HEK293 (cell line): ENCODE measurements at regions not wholly inside any gene's neighbourhood (a gene's known extent, or its start where the extent isn't known, plus 50 kb on each side); places are given as distances from the start of the nearest gene placed in this dataset.
A peak's percentile ranks its signal among the peaks of the same experiment; 100 is the strongest.

ENCODE experiments used
- CTCF ChIA-PET: fragments of 350-600 bp; formaldehyde crosslinking; extraction: SDS; loops from one replicate; lab custom pipeline; 2021; ENCODE audit warnings: antibody characterized with exemption; lab: Yijun Ruan, JAX
- POLR2A ChIA-PET: fragments of 300-600 bp; formaldehyde crosslinking; extraction: SDS; loops from one replicate; lab custom pipeline; 2020; ENCODE audit warnings: antibody characterized with exemption, inconsistent platforms; lab: Yijun Ruan, JAX
- H3K27ac ChIP-seq: fragments of 200-500 bp; sonication (Bioruptor generic); 2 replicates; pipeline ENCODE4 v1.5.1; 2014; ENCODE audit warnings: low read depth, low read length, control low read depth, inconsistent platforms; ENCODE audit errors: extremely low read depth
- H3K36me3 ChIP-seq, 2 experiments: fragments of 200-500 bp in 1 of 2; sonication (Bioruptor generic) in 1 of 2; 1 replicate in 1 of 2; 2 replicates in 1 of 2; pipeline ENCODE4 v1.5.1; 2014 to 2017; ENCODE audit warnings: inconsistent platforms in 2 of 2, low read length in 2 of 2; ENCODE audit not compliant: control insufficient read depth in 2 of 2, insufficient read depth in 1 of 2
- H3K4me1 ChIP-seq: fragments of 200-500 bp; sonication (Bioruptor generic); 2 replicates; pipeline ENCODE4 v1.5.1; 2014; ENCODE audit warnings: mild to moderate bottlenecking, low read length, inconsistent platforms; ENCODE audit not compliant: control insufficient read depth, insufficient read depth
- H3K4me3 ChIP-seq: 2 replicates; pipeline ENCODE4 v1.5.1; 2011; ENCODE audit warnings: low read depth, mild to moderate bottlenecking, control low read depth, low read length, moderate library complexity
- H3K9me3 ChIP-seq: fragments of 200-500 bp; sonication (Bioruptor generic); 2 replicates; pipeline ENCODE4 v1.5.1; 2014; ENCODE audit warnings: low read depth, low read length, inconsistent platforms; ENCODE audit not compliant: control insufficient read depth, insufficient read depth
- BCL11B ChIP-seq: fragments of 450-650 bp; formaldehyde crosslinking; IDR thresholded peaks from 2 replicates; pipeline ENCODE4 v1.5.1; 2016; ENCODE audit warnings: low read depth, missing biosample characterization, missing genetic modification characterization
- EGR2 ChIP-seq: fragments of 450-650 bp; formaldehyde crosslinking; IDR thresholded peaks from 2 replicates; pipeline ENCODE4 v1.5.1; 2016; ENCODE audit warnings: low read depth, missing biosample characterization, missing genetic modification characterization
- GLIS1 ChIP-seq: fragments of 450-650 bp; formaldehyde crosslinking; IDR thresholded peaks from 2 replicates; pipeline ENCODE4 v1.5.1; 2016; ENCODE audit warnings: missing biosample characterization, missing genetic modification characterization
- GLIS2 ChIP-seq: fragments of 450-650 bp; formaldehyde crosslinking; IDR thresholded peaks from 2 replicates; pipeline ENCODE4 v1.5.1; 2016; ENCODE audit warnings: missing biosample characterization, missing genetic modification characterization
- KLF10 ChIP-seq: fragments of 450-650 bp; IDR thresholded peaks from 2 replicates; pipeline ENCODE4 v1.5.1; 2018; ENCODE audit warnings: missing biosample characterization, mild to moderate bottlenecking, missing genetic modification characterization
- SCRT1 ChIP-seq: fragments of 450-650 bp; formaldehyde crosslinking; IDR thresholded peaks from 2 replicates; pipeline ENCODE4 v1.5.1; 2016; ENCODE audit warnings: missing biosample characterization, missing genetic modification characterization, borderline replicate concordance
- SP3 ChIP-seq: fragments of 450-650 bp; formaldehyde crosslinking; IDR thresholded peaks from 2 replicates; pipeline ENCODE4 v1.5.1; 2016; ENCODE audit warnings: missing biosample characterization, missing genetic modification characterization
- SP7 ChIP-seq: fragments of 450-650 bp; formaldehyde crosslinking; IDR thresholded peaks from 2 replicates; pipeline ENCODE4 v1.5.1; 2016; ENCODE audit warnings: missing biosample characterization, missing genetic modification characterization
- ZBTB48 ChIP-seq: fragments of 450-650 bp; formaldehyde crosslinking; IDR thresholded peaks from 2 replicates; pipeline ENCODE4 v1.5.1; 2016; ENCODE audit warnings: missing biosample characterization, missing genetic modification characterization
- ZFHX2 ChIP-seq: fragments of 450-650 bp; formaldehyde crosslinking; conservative IDR thresholded peaks from 2 replicates; pipeline ENCODE4 v1.5.1; 2016; ENCODE audit warnings: missing biosample characterization, missing genetic modification characterization
- ZFP3 ChIP-seq: fragments of 450-650 bp; formaldehyde crosslinking; IDR thresholded peaks from 2 replicates; pipeline ENCODE4 v1.5.1; 2016; ENCODE audit warnings: low read depth, missing biosample characterization, missing genetic modification characterization
- ZNF121 ChIP-seq: fragments of 450-650 bp; formaldehyde crosslinking; IDR thresholded peaks from 2 replicates; pipeline ENCODE4 v1.5.1; 2016; ENCODE audit warnings: missing biosample characterization, missing genetic modification characterization
- ZNF248 ChIP-seq: fragments of 450-650 bp; formaldehyde crosslinking; IDR thresholded peaks from 2 replicates; pipeline ENCODE4 v1.5.1; 2017; ENCODE audit warnings: missing biosample characterization, missing genetic modification characterization
- ZNF311 ChIP-seq: fragments of 450-650 bp; formaldehyde crosslinking; IDR thresholded peaks from 2 replicates; pipeline ENCODE4 v1.5.1; 2017; ENCODE audit warnings: missing biosample characterization, missing genetic modification characterization, borderline replicate concordance
- ZNF350 ChIP-seq: fragments of 450-650 bp; formaldehyde crosslinking; IDR thresholded peaks from 2 replicates; pipeline ENCODE4 v1.5.0; 2017; ENCODE audit warnings: missing biosample characterization, mild to moderate bottlenecking, missing genetic modification characterization
- ZNF37A ChIP-seq: fragments of 450-650 bp; IDR thresholded peaks from 2 replicates; pipeline ENCODE4 v1.5.1; 2018; ENCODE audit warnings: missing biosample characterization, missing genetic modification characterization
- ZNF426 ChIP-seq: fragments of 450-650 bp; formaldehyde crosslinking; IDR thresholded peaks from 2 replicates; pipeline ENCODE4 v1.5.1; 2017; ENCODE audit warnings: missing biosample characterization, missing genetic modification characterization, mild to moderate bottlenecking, inconsistent platforms, moderate library complexity
- ZNF600 ChIP-seq: fragments of 450-650 bp; formaldehyde crosslinking; IDR thresholded peaks from 2 replicates; pipeline ENCODE4 v1.5.1; 2016; ENCODE audit warnings: missing biosample characterization, missing genetic modification characterization
- ZNF629 ChIP-seq: fragments of 450-650 bp; formaldehyde crosslinking; IDR thresholded peaks from 2 replicates; pipeline ENCODE4 v1.5.1; 2017; ENCODE audit warnings: missing biosample characterization, missing genetic modification characterization
- ZNF654 ChIP-seq: fragments of 450-650 bp; formaldehyde crosslinking; IDR thresholded peaks from 2 replicates; pipeline ENCODE4 v1.5.1; 2016; ENCODE audit warnings: low read depth, missing biosample characterization, missing genetic modification characterization
- TF ChIP-seq, protein P1 (sequence below): fragments of 450-650 bp; formaldehyde crosslinking; optimal IDR thresholded peaks from 2 replicates; pipeline ENCODE3; 2016; ENCODE audit warnings: missing biosample characterization, mild to moderate bottlenecking, missing genetic modification characterization
- TF ChIP-seq, protein P2 (sequence below): fragments of 450-650 bp; formaldehyde crosslinking; IDR thresholded peaks from 2 replicates; pipeline ENCODE4 v1.5.1; 2016; ENCODE audit warnings: missing biosample characterization, missing genetic modification characterization
- TF ChIP-seq, protein P3 (sequence below): fragments of 450-650 bp; formaldehyde crosslinking; IDR thresholded peaks from 2 replicates; pipeline ENCODE4 v1.5.1; 2016; ENCODE audit warnings: missing biosample characterization, missing genetic modification characterization, low read depth
- TF ChIP-seq, protein P4 (sequence below): fragments of 450-650 bp; formaldehyde crosslinking; IDR thresholded peaks from 2 replicates; pipeline ENCODE4 v1.5.1; 2016; ENCODE audit warnings: missing biosample characterization, missing genetic modification characterization
- TF ChIP-seq, protein P5 (sequence below): fragments of 450-650 bp; formaldehyde crosslinking; IDR thresholded peaks from 2 replicates; pipeline ENCODE4 v1.5.1; 2016; ENCODE audit warnings: missing biosample characterization, missing genetic modification characterization
- TF ChIP-seq, protein P6 (sequence below): fragments of 450-650 bp; formaldehyde crosslinking; IDR thresholded peaks from 2 replicates; pipeline ENCODE4 v1.5.1; 2016; ENCODE audit warnings: missing biosample characterization, missing genetic modification characterization
- TF ChIP-seq, protein P7 (sequence below): fragments of 450-650 bp; formaldehyde crosslinking; IDR thresholded peaks from 2 replicates; pipeline ENCODE4 v1.5.1; 2016; ENCODE audit warnings: missing biosample characterization, missing genetic modification characterization

DNA sequence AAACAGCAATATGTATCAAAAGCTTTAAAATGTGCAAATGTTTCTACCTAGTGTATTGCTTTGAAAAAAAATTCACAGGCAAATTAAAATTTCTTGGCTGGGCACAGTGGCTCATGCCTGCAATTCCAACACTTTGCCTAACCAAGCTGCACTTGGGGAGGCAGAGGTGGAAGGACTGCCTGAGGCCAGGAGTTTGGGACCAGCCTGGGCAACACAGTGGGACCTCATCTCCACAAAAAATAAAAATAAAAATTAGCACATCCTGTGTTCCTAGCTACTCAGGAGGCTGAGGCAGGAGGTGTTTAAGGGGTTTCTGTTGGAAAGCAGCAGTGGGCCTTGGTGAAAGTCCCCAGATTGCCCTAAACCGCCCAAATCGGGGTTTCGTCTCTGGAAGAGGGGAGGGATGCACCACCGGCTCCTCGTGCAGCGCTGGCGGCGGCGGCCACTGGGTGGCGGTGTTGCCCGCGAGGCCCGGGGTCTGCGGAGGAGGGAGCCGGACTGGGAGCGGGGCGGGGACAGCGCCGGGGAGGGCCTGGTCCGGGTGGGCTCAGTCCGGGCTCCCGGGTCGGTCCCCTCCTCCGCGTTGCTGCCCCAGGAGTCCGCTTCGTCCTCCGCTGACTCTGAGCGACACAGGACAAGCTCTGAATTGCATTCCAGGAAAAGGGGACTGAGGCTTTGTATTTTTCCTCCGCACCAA lies 265.6 kb downstream of the AACS start:
- Histone ChIP-seq H3K4me3 (peak overlapping the region; percentile 9; the same call in 1 of the 2 replicates), H3K27ac (no peak overlapping the region), H3K9me3 (no peaks in the 10 kb centered on the region), H3K36me3 (no peaks in the 10 kb centered on the region), H3K4me1 (no peaks in the 10 kb centered on the region)
- ChIA-PET CTCF (interaction anchor here (0.6 to 4.5 kb wide), 19 partner anchors 10 to 1802 kb away, joined by 3 to 44 read pairs (median 3); no protein-coding TSS in a partner anchor), POLR2A (no interaction called here)
- TF ChIP-seq ZFHX2: peak; percentile 69
- TF ChIP-seq KLF10 (tag by site-specific recombination): no peak
- no peak for TF ChIP-seq ZNF311 (tag by site-specific recombination)
- peak; percentile 74 for TF ChIP-seq GLIS2
- 0 out of 2 replicates have a peak, but pooled peaks have one; percentile 12 for TF ChIP-seq ZNF600
- peak; percentile 50 for TF ChIP-seq ZNF654 (tag by site-specific recombination)
- no peak for TF ChIP-seq ZNF37A (tag by site-specific recombination)
- no peak for TF ChIP-seq ZNF248
- TF ChIP-seq, protein P1, sequence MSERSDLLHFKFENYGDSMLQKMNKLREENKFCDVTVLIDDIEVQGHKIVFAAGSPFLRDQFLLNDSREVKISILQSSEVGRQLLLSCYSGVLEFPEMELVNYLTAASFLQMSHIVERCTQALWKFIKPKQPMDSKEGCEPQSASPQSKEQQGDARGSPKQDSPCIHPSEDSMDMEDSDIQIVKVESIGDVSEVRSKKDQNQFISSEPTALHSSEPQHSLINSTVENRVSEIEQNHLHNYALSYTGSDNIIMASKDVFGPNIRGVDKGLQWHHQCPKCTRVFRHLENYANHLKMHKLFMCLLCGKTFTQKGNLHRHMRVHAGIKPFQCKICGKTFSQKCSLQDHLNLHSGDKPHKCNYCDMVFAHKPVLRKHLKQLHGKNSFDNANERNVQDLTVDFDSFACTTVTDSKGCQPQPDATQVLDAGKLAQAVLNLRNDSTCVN: peak; percentile 12
- TF ChIP-seq ZNF121 (tag by site-specific recombination): 0 out of 2 replicates have a peak, but pooled peaks have one; percentile 44
- TF ChIP-seq ZNF629 (tag by site-specific recombination): no peak
- TF ChIP-seq, protein P2, sequence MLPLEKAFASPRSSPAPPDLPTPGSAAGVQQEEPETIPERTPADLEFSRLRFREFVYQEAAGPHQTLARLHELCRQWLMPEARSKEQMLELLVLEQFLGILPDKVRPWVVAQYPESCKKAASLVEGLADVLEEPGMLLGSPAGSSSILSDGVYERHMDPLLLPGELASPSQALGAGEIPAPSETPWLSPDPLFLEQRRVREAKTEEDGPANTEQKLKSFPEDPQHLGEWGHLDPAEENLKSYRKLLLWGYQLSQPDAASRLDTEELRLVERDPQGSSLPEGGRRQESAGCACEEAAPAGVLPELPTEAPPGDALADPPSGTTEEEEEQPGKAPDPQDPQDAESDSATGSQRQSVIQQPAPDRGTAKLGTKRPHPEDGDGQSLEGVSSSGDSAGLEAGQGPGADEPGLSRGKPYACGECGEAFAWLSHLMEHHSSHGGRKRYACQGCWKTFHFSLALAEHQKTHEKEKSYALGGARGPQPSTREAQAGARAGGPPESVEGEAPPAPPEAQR: no peak
- TF ChIP-seq BCL11B (tag by site-specific recombination): no peak
- TF ChIP-seq, protein P3, sequence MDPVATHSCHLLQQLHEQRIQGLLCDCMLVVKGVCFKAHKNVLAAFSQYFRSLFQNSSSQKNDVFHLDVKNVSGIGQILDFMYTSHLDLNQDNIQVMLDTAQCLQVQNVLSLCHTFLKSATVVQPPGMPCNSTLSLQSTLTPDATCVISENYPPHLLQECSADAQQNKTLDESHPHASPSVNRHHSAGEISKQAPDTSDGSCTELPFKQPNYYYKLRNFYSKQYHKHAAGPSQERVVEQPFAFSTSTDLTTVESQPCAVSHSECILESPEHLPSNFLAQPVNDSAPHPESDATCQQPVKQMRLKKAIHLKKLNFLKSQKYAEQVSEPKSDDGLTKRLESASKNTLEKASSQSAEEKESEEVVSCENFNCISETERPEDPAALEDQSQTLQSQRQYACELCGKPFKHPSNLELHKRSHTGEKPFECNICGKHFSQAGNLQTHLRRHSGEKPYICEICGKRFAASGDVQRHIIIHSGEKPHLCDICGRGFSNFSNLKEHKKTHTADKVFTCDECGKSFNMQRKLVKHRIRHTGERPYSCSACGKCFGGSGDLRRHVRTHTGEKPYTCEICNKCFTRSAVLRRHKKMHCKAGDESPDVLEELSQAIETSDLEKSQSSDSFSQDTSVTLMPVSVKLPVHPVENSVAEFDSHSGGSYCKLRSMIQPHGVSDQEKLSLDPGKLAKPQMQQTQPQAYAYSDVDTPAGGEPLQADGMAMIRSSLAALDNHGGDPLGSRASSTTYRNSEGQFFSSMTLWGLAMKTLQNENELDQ: no peak
- peak; percentile 38; the same call in 1 of the 2 replicates for TF ChIP-seq SP3 (tag by site-specific recombination)
- 0 out of 2 replicates have a peak, but pooled peaks have one; percentile 10 for TF ChIP-seq EGR2 (tag by site-specific recombination)
- no peak for TF ChIP-seq SCRT1 (tag by site-specific recombination)
- TF ChIP-seq, protein P4, sequence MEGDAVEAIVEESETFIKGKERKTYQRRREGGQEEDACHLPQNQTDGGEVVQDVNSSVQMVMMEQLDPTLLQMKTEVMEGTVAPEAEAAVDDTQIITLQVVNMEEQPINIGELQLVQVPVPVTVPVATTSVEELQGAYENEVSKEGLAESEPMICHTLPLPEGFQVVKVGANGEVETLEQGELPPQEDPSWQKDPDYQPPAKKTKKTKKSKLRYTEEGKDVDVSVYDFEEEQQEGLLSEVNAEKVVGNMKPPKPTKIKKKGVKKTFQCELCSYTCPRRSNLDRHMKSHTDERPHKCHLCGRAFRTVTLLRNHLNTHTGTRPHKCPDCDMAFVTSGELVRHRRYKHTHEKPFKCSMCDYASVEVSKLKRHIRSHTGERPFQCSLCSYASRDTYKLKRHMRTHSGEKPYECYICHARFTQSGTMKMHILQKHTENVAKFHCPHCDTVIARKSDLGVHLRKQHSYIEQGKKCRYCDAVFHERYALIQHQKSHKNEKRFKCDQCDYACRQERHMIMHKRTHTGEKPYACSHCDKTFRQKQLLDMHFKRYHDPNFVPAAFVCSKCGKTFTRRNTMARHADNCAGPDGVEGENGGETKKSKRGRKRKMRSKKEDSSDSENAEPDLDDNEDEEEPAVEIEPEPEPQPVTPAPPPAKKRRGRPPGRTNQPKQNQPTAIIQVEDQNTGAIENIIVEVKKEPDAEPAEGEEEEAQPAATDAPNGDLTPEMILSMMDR (tag by site-specific recombination): peak; percentile 77; the same call in 1 of the 2 replicates
- TF ChIP-seq SP7 (tag by site-specific recombination): no peak
- TF ChIP-seq, protein P5, sequence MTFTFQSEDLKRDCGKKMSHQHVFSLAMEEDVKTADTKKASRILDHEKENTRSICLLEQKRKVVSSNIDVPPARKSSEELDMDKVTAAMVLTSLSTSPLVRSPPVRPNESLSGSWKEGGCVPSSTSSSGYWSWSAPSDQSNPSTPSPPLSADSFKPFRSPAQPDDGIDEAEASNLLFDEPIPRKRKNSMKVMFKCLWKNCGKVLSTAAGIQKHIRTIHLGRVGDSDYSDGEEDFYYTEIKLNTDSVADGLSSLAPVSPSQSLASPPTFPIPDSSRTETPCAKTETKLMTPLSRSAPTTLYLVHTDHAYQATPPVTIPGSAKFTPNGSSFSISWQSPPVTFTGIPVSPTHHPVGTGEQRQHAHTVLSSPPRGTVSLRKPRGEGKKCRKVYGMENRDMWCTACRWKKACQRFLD (tag by site-specific recombination): no peak
- TF ChIP-seq GLIS1 (tag by site-specific recombination): peak; percentile 71; the same call in 1 of the 2 replicates
- TF ChIP-seq ZBTB48 (tag by site-specific recombination): no peak
- no peak for TF ChIP-seq ZNF426 (tag by site-specific recombination)
- no peak for TF ChIP-seq ZNF350
- TF ChIP-seq, protein P6, sequence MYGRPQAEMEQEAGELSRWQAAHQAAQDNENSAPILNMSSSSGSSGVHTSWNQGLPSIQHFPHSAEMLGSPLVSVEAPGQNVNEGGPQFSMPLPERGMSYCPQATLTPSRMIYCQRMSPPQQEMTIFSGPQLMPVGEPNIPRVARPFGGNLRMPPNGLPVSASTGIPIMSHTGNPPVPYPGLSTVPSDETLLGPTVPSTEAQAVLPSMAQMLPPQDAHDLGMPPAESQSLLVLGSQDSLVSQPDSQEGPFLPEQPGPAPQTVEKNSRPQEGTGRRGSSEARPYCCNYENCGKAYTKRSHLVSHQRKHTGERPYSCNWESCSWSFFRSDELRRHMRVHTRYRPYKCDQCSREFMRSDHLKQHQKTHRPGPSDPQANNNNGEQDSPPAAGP: no peak
- TF ChIP-seq, protein P7, sequence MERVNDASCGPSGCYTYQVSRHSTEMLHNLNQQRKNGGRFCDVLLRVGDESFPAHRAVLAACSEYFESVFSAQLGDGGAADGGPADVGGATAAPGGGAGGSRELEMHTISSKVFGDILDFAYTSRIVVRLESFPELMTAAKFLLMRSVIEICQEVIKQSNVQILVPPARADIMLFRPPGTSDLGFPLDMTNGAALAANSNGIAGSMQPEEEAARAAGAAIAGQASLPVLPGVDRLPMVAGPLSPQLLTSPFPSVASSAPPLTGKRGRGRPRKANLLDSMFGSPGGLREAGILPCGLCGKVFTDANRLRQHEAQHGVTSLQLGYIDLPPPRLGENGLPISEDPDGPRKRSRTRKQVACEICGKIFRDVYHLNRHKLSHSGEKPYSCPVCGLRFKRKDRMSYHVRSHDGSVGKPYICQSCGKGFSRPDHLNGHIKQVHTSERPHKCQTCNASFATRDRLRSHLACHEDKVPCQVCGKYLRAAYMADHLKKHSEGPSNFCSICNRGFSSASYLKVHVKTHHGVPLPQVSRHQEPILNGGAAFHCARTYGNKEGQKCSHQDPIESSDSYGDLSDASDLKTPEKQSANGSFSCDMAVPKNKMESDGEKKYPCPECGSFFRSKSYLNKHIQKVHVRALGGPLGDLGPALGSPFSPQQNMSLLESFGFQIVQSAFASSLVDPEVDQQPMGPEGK (tag by site-specific recombination): peak; percentile 44; the same call in 1 of the 2 replicates
- TF ChIP-seq ZFP3: no peak
